Suprapubic skin (tissue), 3 donors: ENCODE measurements at regions not wholly inside any gene's neighbourhood (a gene's known extent, or its start where the extent isn't known, plus 50 kb on each side); places are given as distances from the start of the nearest gene placed in this dataset.

ENCODE experiments used
- CTCF ChIP-seq, 2 donors: fragments of 200-600 bp in 1 of 2; fragments of 450-650 bp in 1 of 2; sonication (generic) in 1 of 2; IDR thresholded peaks; one replicate each; pipeline ENCODE4 v1.5.1; 2016 to 2019; ENCODE audit warnings: antibody characterized with exemption in 2 of 2, mild to moderate bottlenecking in 1 of 2, moderate library complexity in 1 of 2
- POLR2AphosphoS5 ChIP-seq, 3 donors: sonication (generic); formaldehyde crosslinking; IDR thresholded peaks; one replicate each; pipeline ENCODE4 v1.6.1; 2017; ENCODE audit warnings: antibody characterized with exemption in 3 of 3

GRCh38 chr5:175166026-175166425 lies 278.0 kb downstream of the DRD1 start:
- TF ChIP-seq CTCF (IDR thresholded peaks at IDR 0.05) (no peak), POLR2AphosphoS5 (IDR thresholded peaks at IDR 0.05) (no peak)
